NCI-H2196 treated with DMSO at 0.1 percent for 48 hours (cell line): ENCODE measurements at regions not wholly inside any gene's neighbourhood (a gene's known extent, or its start where the extent isn't known, plus 50 kb on each side); places are given as distances from the start of the nearest gene placed in this dataset.

ENCODE experiments used
- DNase-seq: peaks from one replicate; lab custom pipeline; 2025; ENCODE audit not compliant: unreplicated experiment; lab: John Stamatoyannopoulos, UW

- DNase-seq = no peak
Measured at GRCh38 chr1:234989479-234990327, 138.9 kb downstream of the TOMM20 start.

GRCh38 chr1:234989019-234989418 lies 139.6 kb downstream of the TOMM20 start:
- DNase-seq = no peak

- DNase-seq = no peak
Measured at GRCh38 chr1:234988536-234988935, 140.1 kb downstream of the TOMM20 start.

- no peak for DNase-seq
Measured at GRCh38 chr1:234988155-234988517, 140.5 kb downstream of the TOMM20 start.

GRCh38 chr1:234987415-234988154 lies 141.1 kb downstream of the TOMM20 start:
- no peak for DNase-seq

GRCh38 chr1:234986750-234987414 lies 141.8 kb downstream of the TOMM20 start:
- no peak for DNase-seq

- no peak for DNase-seq
Measured at GRCh38 chr1:234985516-234986294, 142.9 kb downstream of the TOMM20 start.

- no peak for DNase-seq
Measured at GRCh38 chr1:234985007-234985370, 143.6 kb downstream of the TOMM20 start.

GRCh38 chr1:234983564-234984238 lies 144.9 kb downstream of the TOMM20 start:
- DNase-seq = no peak

GRCh38 chr1:234981758-234982157 lies 146.9 kb downstream of the TOMM20 start:
- DNase-seq = no peak

- DNase-seq = no peak
Measured at GRCh38 chr1:234980645-234981396, 147.8 kb downstream of the TOMM20 start.

- no peak for DNase-seq
Measured at GRCh38 chr1:234980291-234980644, 148.4 kb downstream of the TOMM20 start.

GRCh38 chr1:234979296-234980279 lies 149.0 kb downstream of the TOMM20 start:
- no peak for DNase-seq

GRCh38 chr1:234978397-234979295 lies 150.0 kb downstream of the TOMM20 start:
- DNase-seq = no peak

GRCh38 chr1:234977875-234978396 lies 150.7 kb downstream of the TOMM20 start:
- peak; percentile 7 for DNase-seq

GRCh38 chr1:234976861-234977680 lies 151.6 kb downstream of the TOMM20 start:
- DNase-seq = no peak
